ENCODE measurements at regions not wholly inside any gene's neighbourhood (a gene's known extent, or its start where the extent isn't known, plus 50 kb on each side); places are given as distances from the start of the nearest gene placed in this dataset.

DNA sequence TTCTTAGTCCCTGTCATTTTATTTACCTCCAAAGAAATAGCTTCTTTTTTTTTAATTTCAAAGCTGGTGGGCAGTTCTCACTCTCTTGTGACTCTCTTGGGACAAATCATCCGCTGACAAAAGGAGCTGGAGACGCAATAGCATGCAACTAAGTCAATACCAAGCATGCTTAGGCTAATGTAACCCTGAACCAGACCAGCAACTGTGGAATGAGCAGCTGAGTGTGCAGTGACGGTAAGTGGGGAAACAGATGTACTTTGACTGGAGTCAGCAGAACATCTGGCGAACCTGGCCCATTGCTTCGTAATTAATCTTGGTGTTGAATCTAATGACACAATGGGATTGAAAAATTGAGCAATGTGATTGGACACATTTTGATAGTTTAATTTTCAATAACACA lies 280.7 kb upstream of the PLXNA2 start:
- intact Hi-C loops (cut with DNase I; ENCODE audit: low total_unique reads) (no loop called here), in situ Hi-C loops (cut with MboI; ENCODE audit: low pct_ligation_motif_present in 1 of 4, low pct_unique_long_range_greater_than_20kb in 1 of 4, low sequenced_read_pairs in 3 of 4) (no loop called here)
- WGBS, 2 donors (ENCODE audit: low coverage in 1 of 2) = 81 to 82% methylated on average over 5 of the region's 5 CpGs
- TF ChIP-seq POLR2AphosphoS5 (IDR thresholded peaks at IDR 0.05) (no peak), EP300 (IDR thresholded peaks at IDR 0.05; ENCODE audit: low read depth) (no peak), POLR2A (IDR thresholded peaks at IDR 0.05) (no peak)
- TF ChIP-seq, protein P1, sequence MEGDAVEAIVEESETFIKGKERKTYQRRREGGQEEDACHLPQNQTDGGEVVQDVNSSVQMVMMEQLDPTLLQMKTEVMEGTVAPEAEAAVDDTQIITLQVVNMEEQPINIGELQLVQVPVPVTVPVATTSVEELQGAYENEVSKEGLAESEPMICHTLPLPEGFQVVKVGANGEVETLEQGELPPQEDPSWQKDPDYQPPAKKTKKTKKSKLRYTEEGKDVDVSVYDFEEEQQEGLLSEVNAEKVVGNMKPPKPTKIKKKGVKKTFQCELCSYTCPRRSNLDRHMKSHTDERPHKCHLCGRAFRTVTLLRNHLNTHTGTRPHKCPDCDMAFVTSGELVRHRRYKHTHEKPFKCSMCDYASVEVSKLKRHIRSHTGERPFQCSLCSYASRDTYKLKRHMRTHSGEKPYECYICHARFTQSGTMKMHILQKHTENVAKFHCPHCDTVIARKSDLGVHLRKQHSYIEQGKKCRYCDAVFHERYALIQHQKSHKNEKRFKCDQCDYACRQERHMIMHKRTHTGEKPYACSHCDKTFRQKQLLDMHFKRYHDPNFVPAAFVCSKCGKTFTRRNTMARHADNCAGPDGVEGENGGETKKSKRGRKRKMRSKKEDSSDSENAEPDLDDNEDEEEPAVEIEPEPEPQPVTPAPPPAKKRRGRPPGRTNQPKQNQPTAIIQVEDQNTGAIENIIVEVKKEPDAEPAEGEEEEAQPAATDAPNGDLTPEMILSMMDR (IDR thresholded peaks at IDR 0.05) = no peak
- Histone ChIP-seq H3K36me3 (no peaks in the 10 kb centered on the region), H3K4me1 (peaks cover 0 to 6% (median 0%) of the 10 kb centered on the region in 4 donors), H3K27me3 (no peaks in the 10 kb centered on the region), H3K4me3 (no peak overlapping the region), H3K9me3 (no peaks in the 10 kb centered on the region), H3K27ac (no peak overlapping the region)
- no peak for DNase-seq

DNA sequence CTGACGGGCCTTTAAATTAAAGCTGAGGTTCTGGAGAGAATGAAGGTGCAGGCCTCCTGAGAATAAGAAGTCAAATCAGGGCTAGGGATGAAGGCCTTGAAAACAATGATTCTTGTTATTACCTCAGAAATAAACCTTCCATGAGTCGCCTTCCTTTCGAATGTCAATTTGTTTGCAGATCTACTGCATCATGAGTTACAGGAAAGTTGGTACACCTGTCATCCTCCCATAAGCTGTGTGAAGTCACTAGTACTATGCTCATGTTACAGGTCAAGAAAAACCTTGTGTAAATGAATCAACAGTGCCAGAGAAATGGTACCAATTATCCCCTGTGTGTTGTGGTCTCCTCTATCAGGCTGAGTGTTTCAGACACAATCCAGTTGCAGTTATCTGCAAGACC lies 281.2 kb upstream of the PLXNA2 start:
- H3K27ac ChIP-seq = no peak overlapping the region
- no peak overlapping the region for H3K4me3 ChIP-seq
- H3K4me1 ChIP-seq = peaks cover 0 to 6% (median 0%) of the 10 kb centered on the region in 4 donors
- DNase-seq = no peak
- TF ChIP-seq POLR2AphosphoS5 (IDR thresholded peaks at IDR 0.05) = no peak
- no peak for TF ChIP-seq EP300 (IDR thresholded peaks at IDR 0.05; ENCODE audit: low read depth)
- TF ChIP-seq, protein P1 (IDR thresholded peaks at IDR 0.05) = no peak
- TF ChIP-seq POLR2A (IDR thresholded peaks at IDR 0.05) = no peak
- intact Hi-C loops (cut with DNase I; ENCODE audit: low total_unique reads) = no loop called here
- H3K9me3 ChIP-seq = no peaks in the 10 kb centered on the region
- in situ Hi-C loops (cut with MboI; ENCODE audit: low pct_ligation_motif_present in 1 of 4, low pct_unique_long_range_greater_than_20kb in 1 of 4, low sequenced_read_pairs in 3 of 4) = no loop called here
- H3K27me3 ChIP-seq = no peaks in the 10 kb centered on the region
- 49 to 78% methylated on average over 1 to 3 of the region's 3 CpGs for WGBS, 2 donors (ENCODE audit: low coverage in 1 of 2)
- H3K36me3 ChIP-seq = no peaks in the 10 kb centered on the region

DNA sequence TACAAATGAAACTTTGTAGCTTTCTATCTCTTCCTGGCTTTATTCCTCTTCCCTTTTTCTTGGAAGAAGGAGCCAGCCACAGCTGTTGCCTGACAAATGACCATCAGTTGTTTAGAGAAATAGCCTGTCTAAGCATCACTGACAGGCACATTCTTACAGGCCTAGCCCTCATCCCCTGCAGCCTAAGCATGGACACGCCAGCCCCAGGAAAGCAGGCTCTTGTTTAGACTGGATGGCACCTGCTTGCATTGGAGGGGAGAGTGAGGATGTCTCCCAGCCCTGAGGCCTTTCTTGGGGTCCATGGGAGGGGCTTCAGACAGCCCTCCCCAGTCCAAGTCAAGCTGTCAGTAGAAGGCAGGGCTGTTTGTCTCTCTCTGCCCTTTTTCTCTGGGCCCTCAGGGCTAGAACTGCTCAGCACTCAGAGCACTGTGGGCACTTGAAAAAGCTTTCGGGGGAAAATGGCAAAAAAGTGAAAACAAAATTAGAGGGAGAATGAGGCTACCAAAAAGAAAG lies 282.5 kb upstream of the PLXNA2 start:
- no peak for DNase-seq
- intact Hi-C loops (cut with DNase I; ENCODE audit: low total_unique reads) (no loop called here), in situ Hi-C loops (cut with MboI; ENCODE audit: low pct_ligation_motif_present in 1 of 4, low pct_unique_long_range_greater_than_20kb in 1 of 4, low sequenced_read_pairs in 3 of 4) (no loop called here)
- TF ChIP-seq POLR2AphosphoS5 (IDR thresholded peaks at IDR 0.05) (no peak), POLR2A (IDR thresholded peaks at IDR 0.05) (no peak)
- TF ChIP-seq, protein P1 (IDR thresholded peaks at IDR 0.05) = no peak
- Histone ChIP-seq H3K4me3 (no peak overlapping the region), H3K27me3 (no peaks in the 10 kb centered on the region), H3K27ac (no peak overlapping the region), H3K4me1 (peaks cover 0 to 6% (median 0%) of the 10 kb centered on the region in 4 donors), H3K9me3 (no peaks in the 10 kb centered on the region), H3K36me3 (no peaks in the 10 kb centered on the region)
- WGBS, 2 donors (ENCODE audit: low coverage in 1 of 2) = 60 to 74% methylated on average over 1 to 2 of the region's 2 CpGs

- WGBS, 2 donors (ENCODE audit: low coverage in 1 of 2) = 84 to 85% methylated on average over 4 to 5 of the region's 5 CpGs
- no peaks in the 10 kb centered on the region for H3K36me3 ChIP-seq
These were observed 283.0 kb upstream of the PLXNA2 start for GRCh38 chr1:208527156-208527555.

More at GRCh38 chr1:208527156-208527555, 283.0 kb upstream of the PLXNA2 start:
- H3K4me3 ChIP-seq = no peak overlapping the region
- no peak for DNase-seq
- TF ChIP-seq POLR2A (IDR thresholded peaks at IDR 0.05) = no peak
- TF ChIP-seq, protein P1 (IDR thresholded peaks at IDR 0.05) = no peak
- no peak for TF ChIP-seq EP300 (IDR thresholded peaks at IDR 0.05; ENCODE audit: low read depth)
- no peak for TF ChIP-seq POLR2AphosphoS5 (IDR thresholded peaks at IDR 0.05)
- H3K9me3 ChIP-seq = no peaks in the 10 kb centered on the region
- intact Hi-C loops (cut with DNase I; ENCODE audit: low total_unique reads) (no loop called here), in situ Hi-C loops (cut with MboI; ENCODE audit: low pct_ligation_motif_present in 1 of 4, low pct_unique_long_range_greater_than_20kb in 1 of 4, low sequenced_read_pairs in 3 of 4) (no loop called here)
- H3K27ac ChIP-seq = no peak overlapping the region
- peaks cover 0 to 6% (median 0%) of the 10 kb centered on the region in 4 donors for H3K4me1 ChIP-seq
- no peaks in the 10 kb centered on the region for H3K27me3 ChIP-seq
